H9 (cell line): ENCODE measurements at regions not wholly inside any gene's neighbourhood (a gene's known extent, or its start where the extent isn't known, plus 50 kb on each side); places are given as distances from the start of the nearest gene placed in this dataset.

ENCODE experiments used
- DNase-seq: peaks from one replicate; pipeline ENCODE4 v3.0.0-alpha.2; 2017
- H2AFZ ChIP-seq: one replicate; pipeline ENCODE4 v1.6.1; 2013; ENCODE audit warnings: mild to moderate bottlenecking, low read length, control low read depth, moderate library complexity
- H2AK5ac ChIP-seq: 2 replicates; pipeline ENCODE4 v1.6.1; 2013; ENCODE audit warnings: low read length, control low read depth, mixed read lengths; ENCODE audit not compliant: insufficient read length
- H2BK120ac ChIP-seq: one replicate; pipeline ENCODE4 v1.6.1; 2013; ENCODE audit warnings: low read depth, mild to moderate bottlenecking, low read length, control low read depth, inconsistent platforms; ENCODE audit not compliant: poor library complexity, severe bottlenecking
- H2BK12ac ChIP-seq: 2 replicates; pipeline ENCODE4 v1.6.1; 2013; ENCODE audit warnings: low read length, control low read depth, mixed read lengths, low read depth; ENCODE audit not compliant: insufficient read length
- H2BK15ac ChIP-seq: 2 replicates; pipeline ENCODE4 v1.6.1; 2013; ENCODE audit warnings: low read depth, low read length, control low read depth
- H2BK20ac ChIP-seq: one replicate; pipeline ENCODE4 v1.6.1; 2013; ENCODE audit warnings: low read depth, mild to moderate bottlenecking, low read length, control low read depth, inconsistent platforms; ENCODE audit not compliant: poor library complexity, severe bottlenecking
- H2BK5ac ChIP-seq: 2 replicates; pipeline ENCODE4 v1.6.1; 2013; ENCODE audit warnings: low read length, control low read depth, mixed read lengths; ENCODE audit not compliant: insufficient read length
- H3K14ac ChIP-seq: 2 replicates; pipeline ENCODE4 v1.6.1; 2013; ENCODE audit warnings: low read length, control low read depth; ENCODE audit not compliant: insufficient read depth
- H3K18ac ChIP-seq: 2 replicates; pipeline ENCODE4 v1.6.1; 2013; ENCODE audit warnings: low read depth, mild to moderate bottlenecking, mixed read lengths, low read length, control low read depth; ENCODE audit not compliant: insufficient read length
- H3K23ac ChIP-seq: 2 replicates; pipeline ENCODE4 v1.6.1; 2013; ENCODE audit warnings: low read length, control low read depth, mixed read lengths, low read depth; ENCODE audit not compliant: insufficient read length
- H3K23me2 ChIP-seq: 2 replicates; pipeline ENCODE4 v1.6.1; 2013; ENCODE audit warnings: low read depth, mild to moderate bottlenecking, mixed read lengths, low read length, control low read depth; ENCODE audit not compliant: insufficient read length, poor library complexity, severe bottlenecking
- H3K27ac ChIP-seq: 2 replicates; pipeline ENCODE4 v1.5.1; 2013; ENCODE audit warnings: low read length, control low read depth, mixed read lengths, low read depth; ENCODE audit not compliant: insufficient read length
- H3K27me3 ChIP-seq: 2 replicates; pipeline ENCODE4 v1.6.1; 2013; ENCODE audit warnings: low read length, control low read depth, inconsistent platforms; ENCODE audit not compliant: insufficient read depth
- H3K4ac ChIP-seq: 2 replicates; pipeline ENCODE4 v1.6.1; 2013; ENCODE audit warnings: low read depth, mild to moderate bottlenecking, control low read depth, inconsistent platforms, low read length, moderate library complexity
- H3K4me1 ChIP-seq: 2 replicates; pipeline ENCODE4 v1.6.1; 2013; ENCODE audit warnings: low read length, control low read depth, inconsistent platforms; ENCODE audit not compliant: insufficient read depth
- H3K4me2 ChIP-seq: 2 replicates; pipeline ENCODE4 v1.6.1; 2013; ENCODE audit warnings: low read length, control low read depth, mixed read lengths; ENCODE audit not compliant: insufficient read length, insufficient read depth
- H3K56ac ChIP-seq: 2 replicates; pipeline ENCODE4 v1.6.1; 2013; ENCODE audit warnings: low read depth, mild to moderate bottlenecking, mixed read lengths, low read length, control low read depth; ENCODE audit not compliant: insufficient read length
- H3K79me1 ChIP-seq: 2 replicates; pipeline ENCODE4 v1.6.1; 2013; ENCODE audit warnings: low read depth, mild to moderate bottlenecking, moderate library complexity, low read length, control low read depth, inconsistent platforms; ENCODE audit not compliant: insufficient read depth, poor library complexity, severe bottlenecking
- H3K79me2 ChIP-seq: 2 replicates; pipeline ENCODE4 v1.6.1; 2013; ENCODE audit warnings: low read length, control low read depth, inconsistent platforms; ENCODE audit not compliant: insufficient read depth
- H3K9ac ChIP-seq: 2 replicates; pipeline ENCODE4 v1.6.1; 2013; ENCODE audit warnings: low read length, control low read depth, mixed read lengths; ENCODE audit not compliant: insufficient read length; ENCODE audit errors: extremely low read depth
- H3K9me3 ChIP-seq: one replicate; pipeline ENCODE4 v1.6.1; 2013; ENCODE audit warnings: low read depth, low read length, inconsistent platforms; ENCODE audit not compliant: control insufficient read depth
- H3T11ph ChIP-seq: one replicate; pipeline ENCODE4 v1.6.1; 2013; ENCODE audit warnings: mild to moderate bottlenecking, low read length, control low read depth, inconsistent platforms
- H4K20me1 ChIP-seq: one replicate; pipeline ENCODE4 v1.6.1; 2013; ENCODE audit not compliant: control insufficient read depth, insufficient read length, insufficient read depth
- H4K5ac ChIP-seq: 2 replicates; pipeline ENCODE4 v1.6.1; 2013; ENCODE audit warnings: low read depth, mild to moderate bottlenecking, mixed read lengths, low read length, control low read depth; ENCODE audit not compliant: insufficient read length
- H4K8ac ChIP-seq: replicated peaks from 2 replicates; pipeline ENCODE4 v1.6.1; 2013; ENCODE audit warnings: low read length, control low read depth, mixed read lengths, low read depth; ENCODE audit not compliant: insufficient read length
- H4K91ac ChIP-seq: 2 replicates; pipeline ENCODE4 v1.6.1; 2013; ENCODE audit warnings: low read depth, mild to moderate bottlenecking, moderate library complexity, mixed read lengths, low read length, control low read depth; ENCODE audit not compliant: insufficient read length
- H3K27ac Mint-ChIP-seq, 3 experiments: 2 replicates in 2 of 3; 3 replicates in 1 of 3; pipeline ENCODE4 v1.8.0; 2020 to 2021; ENCODE audit warnings: mixed read lengths in 3 of 3, mild to moderate bottlenecking in 1 of 3, moderate library complexity in 1 of 3
- H3K27me3 Mint-ChIP-seq: 2 replicates; pipeline ENCODE4 v1.8.0; 2021; ENCODE audit warnings: low read depth, mild to moderate bottlenecking, moderate library complexity, mixed read lengths
- H3K36me3 Mint-ChIP-seq, 3 experiments: 2 replicates in 2 of 3; 3 replicates in 1 of 3; pipeline ENCODE4 v1.8.0; 2020 to 2021; ENCODE audit warnings: low read depth in 3 of 3, mixed read lengths in 3 of 3; ENCODE audit not compliant: insufficient read depth in 1 of 3
- H3K4me1 Mint-ChIP-seq, 2 experiments: 2 replicates each; pipeline ENCODE4 v1.8.0; 2020; ENCODE audit warnings: mixed read lengths in 2 of 2
- H3K4me3 Mint-ChIP-seq, 2 experiments: 2 replicates in 1 of 2; 3 replicates in 1 of 2; pipeline ENCODE4 v1.8.0; 2020 to 2021; ENCODE audit warnings: mild to moderate bottlenecking in 2 of 2, mixed read lengths in 2 of 2, moderate library complexity in 1 of 2
- H3K9me3 Mint-ChIP-seq, 2 experiments: 2 replicates in 1 of 2; 3 replicates in 1 of 2; pipeline ENCODE4 v1.8.0; 2020; ENCODE audit warnings: mild to moderate bottlenecking in 2 of 2, mixed read lengths in 2 of 2, moderate library complexity in 1 of 2
- CTCF ChIP-seq: fragments of 200-600 bp; sonication (generic); conservative IDR thresholded peaks from 3 replicates; pipeline ENCODE4 v1.8.0; 2021; ENCODE audit warnings: antibody characterized with exemption, mild to moderate bottlenecking
- WGBS: extraction: QIAGEN DNeasy Blood & Tissue Kit; methylation state at CpG from one replicate; pipeline ENCODE4 v1.1.7; 2013; ENCODE audit warnings: missing lambda C conversion rate, low lambda C conversion rate, mixed read lengths; ENCODE audit not compliant: insufficient read length; ENCODE audit errors: extremely low coverage; 5-methylcytosine and 5-hydroxymethylcytosine counted together

GRCh38 chr6:140779991-140780596 lies 1352.6 kb upstream of the GJE1 start:
- Histone ChIP-seq H3K79me1 (no peaks in the 10 kb centered on the region), H3K9ac (no peak overlapping the region), H4K20me1 (no peaks in the 10 kb centered on the region), H2AK5ac (no peak overlapping the region), H3K79me2 (no peaks in the 10 kb centered on the region), H3K9me3 (no peaks in the 10 kb centered on the region), H3K23ac (no peak overlapping the region), H2BK120ac (no peak overlapping the region), H3T11ph (no peak overlapping the region), H3K27ac (no peak overlapping the region), H4K91ac (no peak overlapping the region), H3K4ac (no peak overlapping the region), H2AFZ (no peak overlapping the region), H4K5ac (no peak overlapping the region), H2BK20ac (no peak overlapping the region), H2BK15ac (no peak overlapping the region), H2BK5ac (no peak overlapping the region), H3K4me1 (no peaks in the 10 kb centered on the region), H3K27me3 (no peaks in the 10 kb centered on the region), H3K14ac (no peak overlapping the region), H4K8ac (no peak overlapping the region), H2BK12ac (no peak overlapping the region), H3K23me2 (no peaks in the 10 kb centered on the region), H3K18ac (no peak overlapping the region), H3K56ac (no peak overlapping the region), H3K4me2 (no peak overlapping the region)
- Mint-ChIP-seq H3K9me3 (no peaks in the 10 kb centered on the region), H3K4me1 (no peaks in the 10 kb centered on the region), H3K4me3 (no peak overlapping the region), H3K36me3 (no peaks in the 10 kb centered on the region), H3K27ac (no peak overlapping the region; a peak in 1 of 7 replicates), H3K27me3 (no peaks in the 10 kb centered on the region)
- TF ChIP-seq CTCF, result no peak
- no CpG with 5 or more reads among the region's 5 CpGs for WGBS
- no peak for DNase-seq
